Activated CD8-positive, alpha-beta T cell treated with anti-CD3 and anti-CD28 coated beads for 36 hours (primary cell): ENCODE measurements at regions not wholly inside any gene's neighbourhood (a gene's known extent, or its start where the extent isn't known, plus 50 kb on each side); places are given as distances from the start of the nearest gene placed in this dataset.

Source experiments
- ATAC-seq: fragments of 200-7000 bp; cut with Tn5 transposase; one replicate; pipeline ENCODE4 v1.10.0; 2021; ENCODE audit warnings: mild to moderate bottlenecking, moderate library complexity
- CTCF ChIA-PET: fragments of 350-600 bp; sonication (Branson Sonifier 250); formaldehyde crosslinking; loops from one replicate; lab custom pipeline; 2021; ENCODE audit warnings: antibody characterized with exemption; lab: Charles Lee
- POLR2A ChIA-PET: fragments of 350-600 bp; sonication (Branson Sonifier 250); formaldehyde crosslinking; loops from one replicate; lab custom pipeline; 2021; ENCODE audit warnings: antibody characterized with exemption; lab: Charles Lee
- DNase-seq: peaks from one replicate; pipeline ENCODE4 v3.0.0-alpha.2; 2020
- H3K27ac Mint-ChIP-seq: one replicate; pipeline ENCODE4 v1.8.0; 2021; ENCODE audit warnings: mild to moderate bottlenecking, mixed read lengths
- H3K27me3 Mint-ChIP-seq: one replicate; pipeline ENCODE4 v1.8.0; 2021; ENCODE audit warnings: mixed read lengths
- H3K36me3 Mint-ChIP-seq: one replicate; pipeline ENCODE4 v1.8.0; 2021; ENCODE audit warnings: low read depth, mixed read lengths
- H3K4me1 Mint-ChIP-seq: one replicate; pipeline ENCODE4 v1.8.0; 2021; ENCODE audit warnings: low read depth, mixed read lengths
- H3K4me3 Mint-ChIP-seq: one replicate; pipeline ENCODE4 v1.8.0; 2021; ENCODE audit warnings: mild to moderate bottlenecking, moderate library complexity, mixed read lengths
- H3K9me3 Mint-ChIP-seq: one replicate; pipeline ENCODE4 v1.8.0; 2021; ENCODE audit warnings: mixed read lengths
- CTCF ChIP-seq: fragments of 200-600 bp; IDR thresholded peaks from one replicate; pipeline ENCODE4 v1.8.0; 2022; ENCODE audit warnings: antibody characterized with exemption, mild to moderate bottlenecking
- intact Hi-C: fragments of 100-400 bp; cut with micrococcal nuclease; formaldehyde crosslinking; loops from one replicate; pipeline ENCODE4 v1.10.0; 2022

DNA sequence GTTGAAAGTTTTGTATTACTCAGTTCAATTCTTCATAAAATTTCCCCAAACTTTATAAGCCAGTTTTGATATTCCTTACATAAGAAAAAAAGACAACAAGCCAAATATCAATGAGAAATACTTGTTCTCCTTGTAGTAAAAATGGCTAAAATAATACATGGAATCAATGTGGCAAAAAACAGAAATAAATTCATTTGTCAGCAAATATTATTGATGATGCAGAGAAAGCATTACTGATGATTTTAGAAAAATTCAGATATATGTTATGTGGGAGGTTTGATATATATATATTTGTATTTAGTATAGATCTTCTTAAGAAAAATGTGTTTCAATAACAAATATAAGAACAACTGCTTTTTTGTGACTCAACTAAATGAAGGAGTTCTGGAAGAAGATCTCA is 127.0 kb upstream of the PUM3 start:
- Mint-ChIP-seq H3K9me3 (peaks cover 9% of the 10 kb centered on the region), H3K36me3 (no peaks in the 10 kb centered on the region), H3K4me1 (no peaks in the 10 kb centered on the region), H3K4me3 (no peak overlapping the region), H3K27ac (no peak overlapping the region), H3K27me3 (peaks cover 11% of the 10 kb centered on the region)
- DNase-seq = no peak
- intact Hi-C loops = no loop called here
- no peak for ATAC-seq
- TF ChIP-seq CTCF = no peak
- ChIA-PET CTCF (no interaction called here), POLR2A (no interaction called here)

GRCh38 chr9:2967766-2968165 is 123.9 kb upstream of the PUM3 start:
- Mint-ChIP-seq H3K4me1 (no peaks in the 10 kb centered on the region), H3K27ac (no peak overlapping the region), H3K4me3 (no peak overlapping the region), H3K36me3 (no peaks in the 10 kb centered on the region), H3K9me3 (peaks cover 7% of the 10 kb centered on the region), H3K27me3 (peaks cover 12% of the 10 kb centered on the region)
- POLR2A ChIA-PET = no interaction called here
- no peak for TF ChIP-seq CTCF
- no peak for ATAC-seq
- intact Hi-C loops = no loop called here
- DNase-seq = no peak
- CTCF ChIA-PET = no interaction called here

- peaks cover 2% of the 10 kb centered on the region for H3K9me3 Mint-ChIP-seq
- intact Hi-C loops = no loop called here
- TF ChIP-seq CTCF = no peak
- ATAC-seq = no peak
- H3K4me1 Mint-ChIP-seq = no peaks in the 10 kb centered on the region
- POLR2A ChIA-PET = no interaction called here
- CTCF ChIA-PET = no interaction called here
- peaks cover 15% of the 10 kb centered on the region for H3K27me3 Mint-ChIP-seq
- no peaks in the 10 kb centered on the region for H3K36me3 Mint-ChIP-seq
- DNase-seq = no peak
- H3K4me3 Mint-ChIP-seq = no peak overlapping the region
- no peak overlapping the region for H3K27ac Mint-ChIP-seq
Observed at GRCh38 chr9:2966565-2967300, 122.8 kb upstream of the PUM3 start.

GRCh38 chr9:2964470-2964869 is 120.6 kb upstream of the PUM3 start:
- Mint-ChIP-seq H3K36me3 (no peaks in the 10 kb centered on the region), H3K9me3 (no peaks in the 10 kb centered on the region), H3K27ac (no peak overlapping the region), H3K4me1 (no peaks in the 10 kb centered on the region), H3K27me3 (peaks cover 11% of the 10 kb centered on the region), H3K4me3 (no peak overlapping the region)
- CTCF ChIA-PET = no interaction called here
- TF ChIP-seq CTCF = no peak
- POLR2A ChIA-PET = interaction anchor here (0.7 kb wide), 1 partner anchor 82 kb away, joined by 3 read pairs; no protein-coding TSS in a partner anchor
- ATAC-seq (no peak), DNase-seq (no peak)
- intact Hi-C loops = no loop called here

GRCh38 chr9:2963307-2963706 is 119.4 kb upstream of the PUM3 start:
- no peak overlapping the region for H3K4me3 Mint-ChIP-seq
- TF ChIP-seq CTCF = no peak
- POLR2A ChIA-PET = no interaction called here
- no peaks in the 10 kb centered on the region for H3K4me1 Mint-ChIP-seq
- no peaks in the 10 kb centered on the region for H3K9me3 Mint-ChIP-seq
- intact Hi-C loops = no loop called here
- H3K27me3 Mint-ChIP-seq = peaks cover 6% of the 10 kb centered on the region
- no peak overlapping the region for H3K27ac Mint-ChIP-seq
- no peaks in the 10 kb centered on the region for H3K36me3 Mint-ChIP-seq
- ATAC-seq (no peak), DNase-seq (no peak)
- CTCF ChIA-PET = no interaction called here
